ENCODE measurements at regions not wholly inside any gene's neighbourhood (a gene's known extent, or its start where the extent isn't known, plus 50 kb on each side); places are given as distances from the start of the nearest gene placed in this dataset.

DNA sequence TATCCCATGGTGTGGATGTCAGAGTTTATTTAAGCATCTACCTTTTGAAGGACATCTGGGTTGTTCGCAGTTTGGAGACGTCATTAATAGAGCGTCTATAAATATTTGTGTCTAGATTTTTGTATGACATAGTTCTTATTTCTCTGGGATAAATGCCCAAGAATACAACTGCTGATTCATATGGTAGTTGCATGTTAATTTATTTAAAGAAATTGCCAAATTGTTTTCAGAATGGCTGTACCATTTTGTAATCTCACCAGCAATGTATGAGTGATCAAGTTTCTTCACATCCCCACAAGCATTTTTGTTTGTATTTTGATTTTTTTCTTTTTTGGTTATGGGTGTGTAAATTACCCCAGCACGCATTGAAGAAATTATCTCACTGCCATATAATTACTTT is 656.9 kb downstream of the NTRK3 start:
- no peak for TF ChIP-seq CTCF (conservative IDR thresholded peaks at IDR 0.05; ENCODE audit: low read depth, low read length)
- DNase-seq (ENCODE audit: low read depth) = no peak
- no peak overlapping the region for H3K4me3 ChIP-seq (ENCODE audit: low read length)

DNA sequence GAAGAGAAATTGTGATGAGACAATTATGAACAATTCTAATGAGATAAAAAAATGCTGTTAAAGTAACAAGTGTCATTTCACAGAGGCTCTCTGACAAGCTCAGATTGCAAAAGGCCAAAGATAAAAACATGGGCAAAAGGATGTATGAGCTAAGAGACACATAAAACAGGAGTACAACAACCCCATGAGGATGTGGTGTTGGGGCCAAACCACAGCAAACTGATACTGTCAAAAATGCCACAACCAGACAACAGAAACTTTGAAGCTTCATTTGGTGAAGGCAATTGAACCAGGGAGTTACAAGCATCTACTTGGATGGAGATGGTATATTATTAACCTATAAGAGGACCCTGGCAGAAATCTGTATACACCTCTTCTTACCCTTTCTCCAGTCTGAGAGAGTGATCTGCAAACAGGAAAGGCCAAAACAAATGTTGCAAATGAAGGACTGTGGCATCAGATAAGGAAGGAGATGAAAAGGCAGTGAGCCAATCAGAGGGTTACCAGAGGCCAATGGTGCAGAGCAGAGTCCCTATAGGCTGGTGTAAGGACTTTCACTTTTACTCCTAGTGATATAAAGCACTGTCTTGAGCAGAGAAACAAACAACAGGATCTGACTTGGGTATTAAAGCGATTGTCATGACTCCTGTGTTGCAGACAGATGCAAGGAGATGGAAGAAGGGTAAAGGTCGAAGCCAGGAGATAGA is 659.0 kb downstream of the NTRK3 start:
- H3K4me3 ChIP-seq (ENCODE audit: low read length) = no peak overlapping the region
- DNase-seq (ENCODE audit: low read depth) = no peak

GRCh38 chr15:87591582-87591981 is 665.0 kb downstream of the NTRK3 start:
- no peak for DNase-seq (ENCODE audit: low read depth)
- TF ChIP-seq CTCF (conservative IDR thresholded peaks at IDR 0.05; ENCODE audit: low read depth, low read length) = no peak
- H3K4me3 ChIP-seq (ENCODE audit: low read length) = no peak overlapping the region

More for the DNA sequence above, 659.0 kb downstream of the NTRK3 start:
- no peak for TF ChIP-seq CTCF (conservative IDR thresholded peaks at IDR 0.05; ENCODE audit: low read depth, low read length)

DNA sequence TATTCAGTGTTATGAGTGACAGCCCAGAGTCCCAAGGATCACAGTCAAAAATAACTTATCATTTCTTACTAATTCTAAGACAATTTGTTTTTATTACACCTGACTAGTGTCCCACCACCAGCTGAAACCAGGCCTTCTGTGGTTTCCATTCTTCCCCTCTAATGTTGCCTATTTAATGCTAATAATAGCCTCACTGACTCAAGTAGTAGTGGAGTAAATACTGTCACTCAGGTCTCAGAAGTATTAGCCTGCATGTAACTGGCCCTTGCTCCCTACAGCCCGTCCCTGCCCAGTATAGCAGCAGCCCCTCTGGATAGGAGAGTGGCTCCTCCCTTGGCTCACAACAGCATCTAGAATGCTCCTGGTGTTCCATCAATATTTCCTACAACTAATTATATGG is 665.5 kb downstream of the NTRK3 start:
- DNase-seq (ENCODE audit: low read depth) = no peak
- no peak for TF ChIP-seq CTCF (conservative IDR thresholded peaks at IDR 0.05; ENCODE audit: low read depth, low read length)
- H3K4me3 ChIP-seq (ENCODE audit: low read length) = no peak overlapping the region

GRCh38 chr15:87589134-87589533 is 667.4 kb downstream of the NTRK3 start:
- TF ChIP-seq CTCF (conservative IDR thresholded peaks at IDR 0.05; ENCODE audit: low read depth, low read length) = no peak
- no peak overlapping the region for H3K4me3 ChIP-seq (ENCODE audit: low read length)
- DNase-seq (ENCODE audit: low read depth) = no peak

DNA sequence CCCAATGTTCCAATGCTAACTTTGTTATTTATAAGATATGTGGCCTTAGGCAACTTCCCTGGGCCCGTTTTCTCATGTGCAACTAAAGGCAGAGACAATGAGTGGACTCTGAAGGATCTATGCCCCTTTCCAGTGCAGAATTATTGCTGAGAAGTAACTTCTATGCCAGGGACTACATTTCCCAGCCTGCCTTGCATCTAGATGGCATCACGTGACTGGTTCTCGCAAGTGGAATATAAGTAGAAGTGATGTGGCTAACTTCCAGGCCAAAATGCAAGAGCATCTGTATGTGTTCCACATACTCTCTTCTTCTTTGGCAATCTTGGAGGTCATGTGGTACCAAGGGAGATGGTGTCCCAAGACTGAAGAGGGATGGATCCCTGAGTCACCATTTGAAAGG is 674.4 kb downstream of the NTRK3 start:
- no peak for TF ChIP-seq CTCF (conservative IDR thresholded peaks at IDR 0.05; ENCODE audit: low read depth, low read length)
- DNase-seq (ENCODE audit: low read depth) = no peak
- no peak overlapping the region for H3K4me3 ChIP-seq (ENCODE audit: low read length)

DNA sequence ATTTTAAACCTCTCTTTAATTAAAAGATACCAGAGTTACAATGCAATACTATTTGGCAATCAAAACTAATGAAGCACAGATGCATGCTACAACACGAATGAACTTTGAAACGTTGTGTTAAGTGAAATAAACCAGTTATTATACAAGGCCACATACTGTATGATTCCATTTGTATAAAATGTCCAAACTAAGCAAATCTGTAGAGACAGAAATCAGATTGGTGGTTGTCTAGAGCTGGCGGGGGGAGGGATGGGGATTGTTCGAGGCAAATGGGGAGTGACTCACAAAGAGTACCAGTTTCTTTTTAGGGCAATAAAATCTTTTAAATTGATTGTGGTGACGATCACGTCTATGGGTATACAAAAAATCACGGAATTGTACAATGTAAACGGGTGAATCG is 677.0 kb downstream of the NTRK3 start:
- no peak for TF ChIP-seq CTCF (conservative IDR thresholded peaks at IDR 0.05; ENCODE audit: low read depth, low read length)
- no peak overlapping the region for H3K4me3 ChIP-seq (ENCODE audit: low read length)
- no peak for DNase-seq (ENCODE audit: low read depth)
